GM12878 (cell line): ENCODE measurements at regions not wholly inside any gene's neighbourhood (a gene's known extent, or its start where the extent isn't known, plus 50 kb on each side); places are given as distances from the start of the nearest gene placed in this dataset.

ENCODE experiments used
- ATAC-seq: fragments of 200-7000 bp; cut with Tn5 transposase; 3 replicates; pipeline ENCODE4 v1.9.1; 2020; ENCODE audit warnings: mild to moderate bottlenecking, moderate library complexity
- BruUV-seq: library from RNA; stranded (reverse); fragments of 400-500 nt; replicated peaks from 2 replicates; lab custom pipeline; 2021; lab: Mats Ljungman, UMichigan
- CTCF ChIA-PET: fragments of 300-600 bp; sonication (Branson Sonifier 250); formaldehyde crosslinking; extraction: SDS; loops from one replicate; lab custom pipeline; 2021; ENCODE audit warnings: inconsistent platforms; lab: Yijun Ruan, JAX
- POLR2A ChIA-PET: fragments of 350-600 bp; formaldehyde crosslinking; extraction: SDS; loops from one replicate; lab custom pipeline; 2021; ENCODE audit warnings: inconsistent platforms; lab: Charles Lee
- RAD21 ChIA-PET: fragments of 300-600 bp; sonication (Branson Sonifier 250); formaldehyde crosslinking; loops from one replicate; lab custom pipeline; 2023; ENCODE audit warnings: antibody characterized with exemption; ENCODE audit not compliant: unreplicated experiment; lab: Charles Lee
- SMC1A ChIA-PET: fragments of 300-600 bp; sonication (Branson Sonifier 250); formaldehyde crosslinking; loops from one replicate; lab custom pipeline; 2023; ENCODE audit not compliant: unreplicated experiment, uncharacterized antibody; lab: Charles Lee
- DNase-seq: peaks from one replicate; pipeline ENCODE4 v3.0.0-alpha.2; 2011; ENCODE audit warnings: low read depth, low spot score
- FAIRE-seq: peaks from 3 replicates; lab custom pipeline; 2011; peaks lifted over from hg19 to GRCh38; lab: Jason Lieb, UNC
- H2AFZ ChIP-seq: 2 replicates; pipeline ENCODE4 v1.6.0; 2011; ENCODE audit warnings: low read depth, low read length, control low read depth; ENCODE audit not compliant: control insufficient read depth
- H3K27ac ChIP-seq: 2 replicates; pipeline ENCODE4 v1.5.1; 2011; ENCODE audit warnings: control low read depth; ENCODE audit not compliant: control insufficient read depth, insufficient read depth
- H3K27me3 ChIP-seq, 2 experiments: replicated peaks in 1 of 2; 2 replicates each; pipeline versions ENCODE4 v1.6.0 to v1.6.1; 2011; ENCODE audit warnings: low read length in 1 of 2; ENCODE audit not compliant: control insufficient read depth in 2 of 2, insufficient read depth in 2 of 2
- H3K36me3 ChIP-seq, 2 experiments: 2 replicates each; pipeline ENCODE4 v1.5.1; 2011; ENCODE audit warnings: low read length in 1 of 2; ENCODE audit not compliant: control insufficient read depth in 2 of 2, insufficient read depth in 2 of 2
- H3K4me1 ChIP-seq: 2 replicates; pipeline ENCODE4 v1.6.1; 2011; ENCODE audit warnings: mild to moderate bottlenecking, low read length, moderate library complexity, mixed read lengths; ENCODE audit not compliant: control insufficient read depth, insufficient read depth
- H3K4me2 ChIP-seq: 2 replicates; pipeline ENCODE4 v1.6.0; 2011; ENCODE audit warnings: control low read depth; ENCODE audit not compliant: control insufficient read depth, insufficient read depth
- H3K4me3 ChIP-seq: fragments of 200-600 bp; sonication (generic); 2 replicates; pipeline ENCODE4 v1.5.1; 2016
- H3K79me2 ChIP-seq: 2 replicates; pipeline ENCODE4 v1.6.0; 2011; ENCODE audit warnings: low read length; ENCODE audit not compliant: control insufficient read depth, insufficient read depth
- H3K9ac ChIP-seq: 2 replicates; pipeline ENCODE4 v1.8.0; 2011; ENCODE audit warnings: low read length, control low read depth, mixed read lengths; ENCODE audit not compliant: control insufficient read depth, insufficient read depth
- H3K9me3 ChIP-seq: replicated peaks from 3 replicates; pipeline ENCODE4 v1.5.1; 2011; ENCODE audit warnings: mild to moderate bottlenecking, low read length; ENCODE audit not compliant: control insufficient read depth, insufficient read depth
- H4K20me1 ChIP-seq: 2 replicates; pipeline ENCODE4 v1.6.0; 2011; ENCODE audit not compliant: control insufficient read depth, insufficient read depth
- E2F4 ChIP-seq: IDR thresholded peaks from 2 replicates; pipeline ENCODE4 v1.6.1; 2012; ENCODE audit warnings: low read depth, low read length, improper control_type of control experiment
- E2F8 ChIP-seq: fragments of 450-650 bp; IDR thresholded peaks from 2 replicates; pipeline ENCODE4 v1.6.1; 2018; ENCODE audit warnings: mild to moderate bottlenecking, low read depth, moderate library complexity; ENCODE audit not compliant: partially characterized antibody
- GABPA ChIP-seq: IDR thresholded peaks from 2 replicates; pipeline ENCODE4 v1.6.1; 2014; ENCODE audit warnings: antibody characterized with exemption, low read depth, mild to moderate bottlenecking, inconsistent platforms
- PBX3 ChIP-seq: IDR thresholded peaks from 2 replicates; pipeline ENCODE4 v1.6.1; 2011; ENCODE audit warnings: mild to moderate bottlenecking, low read depth, low read length, moderate library complexity; ENCODE audit not compliant: insufficient replicate concordance
- RB1 ChIP-seq: fragments of 450-650 bp; formaldehyde crosslinking; IDR thresholded peaks from 2 replicates; pipeline ENCODE4 v1.6.1; 2017; ENCODE audit warnings: mild to moderate bottlenecking, borderline replicate concordance
- REST ChIP-seq: IDR thresholded peaks from 2 replicates; pipeline ENCODE4 v1.6.1; 2012; ENCODE audit warnings: mild to moderate bottlenecking, low read depth, low read length
- ZBTB4 ChIP-seq: fragments of 450-650 bp; formaldehyde crosslinking; IDR thresholded peaks from 2 replicates; pipeline ENCODE4 v1.4.0; 2022; ENCODE audit warnings: mild to moderate bottlenecking, moderate library complexity
- ZNF207 ChIP-seq: fragments of 450-650 bp; IDR thresholded peaks from 2 replicates; pipeline ENCODE4 v1.6.1; 2014; ENCODE audit warnings: antibody characterized with exemption, mild to moderate bottlenecking, borderline replicate concordance
- WGBS: methylation state at CpG from one replicate; pipeline ENCODE4 v1.1.6; 2016; ENCODE audit warnings: low lambda C conversion rate; ENCODE audit not compliant: insufficient replicate concordance, insufficient coverage; ENCODE audit errors: missing lambda C conversion rate; 5-methylcytosine and 5-hydroxymethylcytosine counted together
- in situ Hi-C: fragments of 300-500 bp; cut with MboI; formaldehyde crosslinking; loops from 9 replicates; pipeline ENCODE4 v1.14.3; 2018; ENCODE audit warnings: mixed read lengths
- intact Hi-C: fragments of 100-400 bp; cut with micrococcal nuclease; formaldehyde crosslinking; loops from one replicate; pipeline ENCODE4 v1.14.2; 2022; ENCODE audit not compliant: unreplicated experiment

- Histone ChIP-seq H3K36me3 (no peaks in the 10 kb centered on the region), H3K79me2 (no peaks in the 10 kb centered on the region), H2AFZ (no peak overlapping the region), H3K27me3 (no peaks in the 10 kb centered on the region; a peak in 1 of 4 replicates), H3K4me1 (no peaks in the 10 kb centered on the region), H3K4me2 (no peak overlapping the region), H3K27ac (no peak overlapping the region), H3K9me3 (no peaks in the 10 kb centered on the region), H3K9ac (no peak overlapping the region), H3K4me3 (no peak overlapping the region), H4K20me1 (no peaks in the 10 kb centered on the region)
- POLR2A ChIA-PET: no interaction called here
- no TSS peak for BruUV-seq
- in situ Hi-C loops: no loop called here
- intact Hi-C loops: no loop called here
- CTCF ChIA-PET: interaction anchor here (0.5 to 1.5 kb wide), 2 partner anchors 15 kb away, joined by 4 read pairs; no protein-coding TSS in a partner anchor
- SMC1A ChIA-PET: interaction anchor here (0.6 to 1.3 kb wide), 4 partner anchors 12 to 290 kb away, joined by 3 to 4 read pairs (median 3); no protein-coding TSS in a partner anchor
- RAD21 ChIA-PET: no interaction called here
- WGBS: 0% methylated on average over 2 of the region's 2 CpGs
- no peak for ATAC-seq
- no peak for DNase-seq
- FAIRE-seq: no peak
- TF ChIP-seq GABPA (no peak), E2F4 (no peak), E2F8 (no peak), RB1 (no peak), REST (no peak), ZNF207 (no peak), ZBTB4 (CRISPR knock-in tag) (no peak), PBX3 (no peak)
These were observed 162.5 kb upstream of the PDE3A start for GRCh38 chr12:20205854-20206253.
